ENCODE measurements at regions not wholly inside any gene's neighbourhood (a gene's known extent, or its start where the extent isn't known, plus 50 kb on each side); places are given as distances from the start of the nearest gene placed in this dataset.

DNA sequence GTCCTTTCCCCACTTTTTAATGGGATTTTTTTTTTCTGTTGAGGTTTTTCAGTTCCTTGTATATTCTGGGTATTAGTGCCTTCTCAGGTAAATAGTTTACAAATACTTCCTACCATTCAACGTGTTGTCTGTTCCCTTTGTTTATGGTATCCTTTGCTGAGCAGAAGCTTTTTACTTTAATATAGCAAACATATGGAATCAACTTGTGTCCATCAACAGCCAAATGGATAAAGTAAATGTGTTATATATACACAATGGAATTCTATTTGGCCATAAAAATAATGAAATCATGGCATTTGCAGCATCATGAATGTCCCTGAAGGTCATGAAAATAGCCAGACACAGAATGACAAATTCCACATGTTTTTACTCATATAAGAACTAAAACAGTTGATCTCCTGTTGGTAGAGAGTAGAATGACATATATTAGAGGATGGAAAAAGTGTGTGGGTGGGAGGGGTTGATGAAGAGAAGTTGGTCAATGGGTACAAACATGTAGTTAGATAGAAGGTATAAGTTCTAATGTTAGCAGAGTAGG, 500.8 kb downstream of the SLITRK6 start:
- DNase-seq (no peak), ATAC-seq (no peak)
- TF ChIP-seq, protein P1, sequence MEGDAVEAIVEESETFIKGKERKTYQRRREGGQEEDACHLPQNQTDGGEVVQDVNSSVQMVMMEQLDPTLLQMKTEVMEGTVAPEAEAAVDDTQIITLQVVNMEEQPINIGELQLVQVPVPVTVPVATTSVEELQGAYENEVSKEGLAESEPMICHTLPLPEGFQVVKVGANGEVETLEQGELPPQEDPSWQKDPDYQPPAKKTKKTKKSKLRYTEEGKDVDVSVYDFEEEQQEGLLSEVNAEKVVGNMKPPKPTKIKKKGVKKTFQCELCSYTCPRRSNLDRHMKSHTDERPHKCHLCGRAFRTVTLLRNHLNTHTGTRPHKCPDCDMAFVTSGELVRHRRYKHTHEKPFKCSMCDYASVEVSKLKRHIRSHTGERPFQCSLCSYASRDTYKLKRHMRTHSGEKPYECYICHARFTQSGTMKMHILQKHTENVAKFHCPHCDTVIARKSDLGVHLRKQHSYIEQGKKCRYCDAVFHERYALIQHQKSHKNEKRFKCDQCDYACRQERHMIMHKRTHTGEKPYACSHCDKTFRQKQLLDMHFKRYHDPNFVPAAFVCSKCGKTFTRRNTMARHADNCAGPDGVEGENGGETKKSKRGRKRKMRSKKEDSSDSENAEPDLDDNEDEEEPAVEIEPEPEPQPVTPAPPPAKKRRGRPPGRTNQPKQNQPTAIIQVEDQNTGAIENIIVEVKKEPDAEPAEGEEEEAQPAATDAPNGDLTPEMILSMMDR (IDR thresholded peaks at IDR 0.05) = no peak
- Histone ChIP-seq H3K27me3 (no peaks in the 10 kb centered on the region), H3K36me3 (no peaks in the 10 kb centered on the region), H3K4me3 (no peak overlapping the region), H3K9me3 (no peaks in the 10 kb centered on the region), H3K4me1 (no peaks in the 10 kb centered on the region), H3K27ac (no peak overlapping the region)
- WGBS, 2 donors = 44 to 48% methylated on average over 1 of the region's 1 CpG
- intact Hi-C loops (cut with DNase I) = no loop called here

DNA sequence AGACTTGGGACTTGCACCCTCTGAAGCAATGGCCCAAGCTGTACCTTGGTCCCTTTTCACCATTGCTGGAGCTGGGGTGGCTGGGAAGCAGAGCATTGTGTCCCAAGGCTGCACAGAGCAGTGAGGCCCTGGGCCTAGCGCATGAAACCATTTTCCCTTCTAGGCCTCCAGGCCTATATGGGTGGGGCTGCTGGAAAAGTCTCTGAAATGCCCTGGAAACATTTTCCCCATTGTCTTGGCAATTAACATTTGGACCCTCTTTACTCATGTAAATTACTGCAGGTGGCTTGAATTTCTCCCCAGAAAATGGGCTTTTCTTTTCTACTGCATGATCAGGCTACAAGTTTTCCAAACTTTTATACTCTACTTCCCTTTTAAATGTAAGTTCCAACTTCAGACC, 510.5 kb downstream of the SLITRK6 start:
- H3K27me3 ChIP-seq = no peaks in the 10 kb centered on the region
- H3K4me3 ChIP-seq = no peak overlapping the region
- no peak for ATAC-seq
- 91 to 100% methylated on average over 1 of the region's 1 CpG for WGBS, 2 donors
- TF ChIP-seq, protein P1 (IDR thresholded peaks at IDR 0.05) = no peak
- intact Hi-C loops (cut with DNase I) = no loop called here
- H3K4me1 ChIP-seq = no peaks in the 10 kb centered on the region
- no peaks in the 10 kb centered on the region for H3K36me3 ChIP-seq
- H3K27ac ChIP-seq = no peak overlapping the region
- no peaks in the 10 kb centered on the region for H3K9me3 ChIP-seq
- DNase-seq = no peak

GRCh38 chr13:85287528-85287927, 511.7 kb downstream of the SLITRK6 start:
- no peaks in the 10 kb centered on the region for H3K4me1 ChIP-seq
- H3K36me3 ChIP-seq = no peaks in the 10 kb centered on the region
- intact Hi-C loops (cut with DNase I) = loop anchor here in 1 of 10 donors (1.0 kb wide), 1 partner anchor 39 kb away; no protein-coding TSS in a partner anchor
- no peaks in the 10 kb centered on the region for H3K9me3 ChIP-seq
- H3K27ac ChIP-seq = no peak overlapping the region
- no peaks in the 10 kb centered on the region for H3K27me3 ChIP-seq
- H3K4me3 ChIP-seq = no peak overlapping the region
- no peak for ATAC-seq
- TF ChIP-seq, protein P1 (IDR thresholded peaks at IDR 0.05) = no peak
- DNase-seq = no peak

DNA sequence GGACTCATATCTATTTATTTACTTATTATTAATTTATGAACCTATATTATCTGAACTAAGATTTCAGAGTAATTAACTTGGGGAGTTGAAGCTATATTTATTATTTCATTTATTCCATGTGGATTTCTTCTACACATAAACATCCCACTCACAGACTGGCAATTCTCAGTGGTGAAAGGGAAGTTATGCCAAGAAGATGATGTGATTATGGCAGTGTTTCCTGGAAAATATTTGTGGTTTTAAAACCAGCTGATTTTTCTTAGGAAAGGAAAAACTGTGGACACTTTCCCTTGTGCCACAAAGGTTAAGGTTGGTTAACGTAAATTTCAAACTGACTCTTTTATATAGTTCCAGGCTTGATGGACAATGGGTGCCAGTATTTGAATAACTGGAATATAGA, 513.1 kb downstream of the SLITRK6 start:
- intact Hi-C loops (cut with DNase I) = no loop called here
- no peaks in the 10 kb centered on the region for H3K4me1 ChIP-seq
- WGBS, 2 donors = 80 to 84% methylated on average over 1 of the region's 1 CpG
- H3K4me3 ChIP-seq = no peak overlapping the region
- H3K27me3 ChIP-seq = no peaks in the 10 kb centered on the region
- DNase-seq = no peak
- no peak for ATAC-seq
- TF ChIP-seq, protein P1 (IDR thresholded peaks at IDR 0.05) = no peak
- H3K36me3 ChIP-seq = no peaks in the 10 kb centered on the region
- no peak overlapping the region for H3K27ac ChIP-seq
- no peaks in the 10 kb centered on the region for H3K9me3 ChIP-seq
